Aorta (tissue), 5 donors: ENCODE measurements at regions not wholly inside any gene's neighbourhood (a gene's known extent, or its start where the extent isn't known, plus 50 kb on each side); places are given as distances from the start of the nearest gene placed in this dataset.

Experiments used
- ATAC-seq: fragments of 200-7000 bp; cut with Tn5 transposase; one replicate; pipeline ENCODE4 v1.9.1; 2022; ENCODE audit warnings: moderate library complexity; ENCODE audit not compliant: low FRiP score
- DNase-seq, 2 donors: peaks; one replicate each; pipeline ENCODE4 v3.0.0-alpha.2; 2020
- H3K27ac ChIP-seq, 2 donors: one replicate each; pipeline ENCODE4 v1.5.1; 2013; ENCODE audit warnings: low read length in 2 of 2, mild to moderate bottlenecking in 2 of 2, moderate library complexity in 2 of 2, control low read depth in 1 of 2, inconsistent platforms in 1 of 2, low read depth in 1 of 2
- H3K27me3 ChIP-seq, 2 donors: one replicate each; pipeline ENCODE4 v1.6.1; 2013; ENCODE audit warnings: control low read depth in 1 of 2, low read length in 1 of 2, mild to moderate bottlenecking in 1 of 2, moderate library complexity in 1 of 2; ENCODE audit not compliant: insufficient read depth in 2 of 2, control insufficient read depth in 1 of 2
- H3K36me3 ChIP-seq, 2 donors: one replicate each; pipeline ENCODE4 v1.6.1; 2013; ENCODE audit warnings: control low read depth in 1 of 2, low read length in 1 of 2, mild to moderate bottlenecking in 1 of 2; ENCODE audit not compliant: insufficient read depth in 2 of 2, control insufficient read depth in 1 of 2
- H3K4me1 ChIP-seq, 2 donors: one replicate each; pipeline ENCODE4 v1.6.1; 2013; ENCODE audit warnings: low read length in 2 of 2, control low read depth in 1 of 2, mild to moderate bottlenecking in 1 of 2, moderate library complexity in 1 of 2; ENCODE audit not compliant: insufficient read depth in 2 of 2, control insufficient read depth in 1 of 2
- H3K4me3 ChIP-seq, 2 donors: one replicate each; pipeline ENCODE4 v1.5.1; 2013; ENCODE audit warnings: low read length in 2 of 2, control low read depth in 1 of 2, mild to moderate bottlenecking in 1 of 2
- H3K9me3 ChIP-seq: one replicate; pipeline ENCODE4 v1.6.1; 2013; ENCODE audit warnings: mild to moderate bottlenecking, low read length; ENCODE audit not compliant: control insufficient read depth
- WGBS, 2 donors: extraction: QIAGEN DNeasy Blood & Tissue Kit; methylation state at CpG; one replicate each; pipeline ENCODE4 v1.1.7; 2013; 5-methylcytosine and 5-hydroxymethylcytosine counted together
- intact Hi-C, 2 donors: fragments of 100-400 bp; cut with DNase I; formaldehyde crosslinking; loops; one replicate each; pipeline versions ENCODE4 v1.14.2 to v1.15.0; 2022
- donor health status: healthy with polysubstance abuse.
- donor health status: Bipolar disorder and iron deficiency.
- donor health status: DM: no; HTN: no; CAD: no.
- donor health status: DM: no; HTN: no; CAD: no.
- donor health status: DM: yes; HTN: yes; CAD: no.

DNA sequence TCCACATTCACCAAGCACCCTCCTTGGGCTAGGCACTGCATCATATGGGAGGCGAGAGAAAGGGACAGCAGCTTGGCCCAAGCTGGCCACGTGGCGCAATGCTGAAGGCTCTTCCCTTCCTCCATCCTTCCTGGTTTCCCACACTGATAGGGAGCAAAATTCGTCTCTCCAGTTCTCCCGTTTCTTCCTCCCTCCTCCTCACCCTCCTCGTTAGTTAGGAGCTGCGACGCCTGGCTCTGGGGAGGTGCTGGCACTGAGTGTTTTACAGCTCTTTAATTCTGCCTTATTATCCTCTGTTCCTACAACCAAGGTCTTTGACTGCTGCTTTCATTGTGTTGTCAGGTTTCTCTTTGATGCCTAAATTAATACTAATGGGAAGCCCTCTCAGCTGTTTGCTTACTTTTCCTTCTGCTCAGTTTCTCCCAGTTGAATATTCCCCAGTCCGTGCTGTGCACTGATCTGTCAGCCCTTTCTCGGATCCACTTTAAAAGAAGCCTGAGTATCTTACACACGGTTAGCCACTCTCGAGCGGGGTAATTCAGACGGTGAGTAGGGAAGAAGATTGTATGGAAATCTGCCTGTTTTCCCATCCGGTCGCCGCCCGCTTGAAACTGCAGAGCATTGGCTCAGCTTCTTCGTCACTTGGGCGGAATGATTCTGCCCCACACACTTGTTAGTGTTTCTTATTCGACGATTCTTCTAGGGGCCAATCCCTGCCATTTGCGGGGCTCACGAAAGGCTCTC is 56.2 kb upstream of the SMYD2 start:
- 2 to 3% methylated on average over 24 of the region's 24 CpGs for WGBS, 2 donors
- H3K4me3 ChIP-seq: no peak overlapping the region
- no peak for ATAC-seq
- H3K36me3 ChIP-seq: no peaks in the 10 kb centered on the region
- no peak overlapping the region for H3K27ac ChIP-seq
- intact Hi-C loops: no loop called here
- H3K9me3 ChIP-seq: no peaks in the 10 kb centered on the region
- no peaks in the 10 kb centered on the region for H3K27me3 ChIP-seq
- no peak for DNase-seq
- H3K4me1 ChIP-seq: no peaks in the 10 kb centered on the region

DNA sequence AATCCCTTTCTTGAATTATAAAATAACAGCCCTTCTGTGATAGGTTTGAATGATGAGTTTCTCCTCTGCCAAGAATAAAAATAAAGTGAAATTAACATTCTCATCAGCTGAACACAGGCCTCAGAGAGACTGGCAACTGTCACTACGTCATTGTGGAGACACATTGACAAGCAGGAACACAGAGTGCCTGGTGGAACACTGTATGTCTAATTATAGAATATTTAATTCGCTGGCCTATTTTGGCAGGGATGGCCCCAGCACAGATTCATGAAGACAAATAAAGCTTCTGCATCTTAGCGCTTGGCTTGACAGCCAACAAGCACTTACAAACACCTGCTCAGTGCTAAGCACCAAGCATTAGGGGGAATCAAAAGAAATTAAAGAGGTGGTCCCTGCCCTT is 52.0 kb upstream of the SMYD2 start:
- Histone ChIP-seq H3K4me1 (no peaks in the 10 kb centered on the region), H3K4me3 (no peak overlapping the region), H3K36me3 (no peaks in the 10 kb centered on the region), H3K27me3 (no peaks in the 10 kb centered on the region), H3K9me3 (no peaks in the 10 kb centered on the region), H3K27ac (no peak overlapping the region)
- intact Hi-C loops: no loop called here
- no peak for DNase-seq
- no peak for ATAC-seq
- whole genome bisulfite sequencing, 2 donors: 63 to 66% methylated on average over 3 of the region's 3 CpGs

DNA sequence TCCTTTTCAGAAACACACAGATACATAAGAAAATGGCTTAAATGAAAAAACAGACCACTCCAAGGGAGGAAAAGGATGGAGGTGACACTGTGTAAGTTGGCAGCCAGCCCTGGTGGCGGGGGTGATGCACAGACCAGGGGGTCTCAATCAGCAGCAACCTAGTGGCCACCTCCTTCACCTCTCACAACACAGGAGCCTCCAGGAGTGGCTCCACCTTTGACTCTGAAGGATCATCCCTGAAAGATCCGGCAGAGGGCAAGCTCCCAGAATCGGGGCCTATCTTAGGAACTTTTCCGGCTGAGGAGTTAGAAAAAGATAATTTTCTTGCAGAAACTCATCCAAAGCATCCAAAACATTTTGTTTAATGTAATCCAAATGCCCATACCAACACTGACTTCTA is 51.2 kb upstream of the SMYD2 start:
- WGBS, 2 donors: 93 to 98% methylated on average over 4 of the region's 4 CpGs
- H3K4me1 ChIP-seq: no peaks in the 10 kb centered on the region
- H3K9me3 ChIP-seq: no peaks in the 10 kb centered on the region
- ATAC-seq (no peak), DNase-seq (no peak)
- intact Hi-C loops: no loop called here
- no peak overlapping the region for H3K4me3 ChIP-seq
- H3K27me3 ChIP-seq: no peaks in the 10 kb centered on the region
- H3K27ac ChIP-seq: no peak overlapping the region
- H3K36me3 ChIP-seq: no peaks in the 10 kb centered on the region
